ENCODE measurements at regions not wholly inside any gene's neighbourhood (a gene's known extent, or its start where the extent isn't known, plus 50 kb on each side); places are given as distances from the start of the nearest gene placed in this dataset.

- no peak for DNase-seq (ENCODE audit: low read depth)
- TF ChIP-seq CTCF (IDR thresholded peaks at IDR 0.05; ENCODE audit: insufficient read depth, low read depth, low read length, missing control alignments), result no peak
- no peak overlapping the region for H3K4me3 ChIP-seq (ENCODE audit: low read length)
Measured at GRCh38 chr17:14559264-14560119, 258.6 kb downstream of the HS3ST3B1 start.

- H3K4me3 ChIP-seq (ENCODE audit: low read length), result no peak overlapping the region
- DNase-seq (ENCODE audit: low read depth), result no peak
- TF ChIP-seq CTCF (IDR thresholded peaks at IDR 0.05; ENCODE audit: insufficient read depth, low read depth, low read length, missing control alignments), result no peak
Measured at GRCh38 chr17:14557480-14557879, 256.6 kb downstream of the HS3ST3B1 start.

GRCh38 chr17:14553847-14554246 lies 253.0 kb downstream of the HS3ST3B1 start:
- no peak overlapping the region for H3K4me3 ChIP-seq (ENCODE audit: low read length)
- DNase-seq (ENCODE audit: low read depth), result no peak
- TF ChIP-seq CTCF (IDR thresholded peaks at IDR 0.05; ENCODE audit: insufficient read depth, low read depth, low read length, missing control alignments), result peak; percentile 5

- TF ChIP-seq CTCF (IDR thresholded peaks at IDR 0.05; ENCODE audit: insufficient read depth, low read depth, low read length, missing control alignments), result no peak
- no peak for DNase-seq (ENCODE audit: low read depth)
- no peak overlapping the region for H3K4me3 ChIP-seq (ENCODE audit: low read length)
Measured at GRCh38 chr17:14552306-14552705, 251.4 kb downstream of the HS3ST3B1 start.

DNA sequence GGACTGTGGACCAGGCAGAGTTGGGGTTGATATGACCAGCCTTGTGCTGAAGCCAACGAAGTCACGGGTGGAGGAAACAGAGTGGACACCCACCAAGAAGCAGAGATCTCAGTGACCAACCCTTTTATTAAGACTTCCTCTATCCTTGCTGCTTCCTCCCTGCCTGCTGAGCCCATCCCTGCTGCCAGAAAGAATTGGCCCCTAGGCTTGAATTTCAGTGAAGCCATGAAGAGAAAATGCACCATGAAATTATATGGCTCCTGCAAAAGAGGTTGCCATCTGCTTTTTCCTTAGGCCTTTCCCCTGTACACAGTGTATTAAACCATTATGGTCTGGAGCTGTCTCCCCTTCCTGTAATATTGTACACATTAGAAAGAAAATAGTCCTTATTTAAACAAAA lies 246.7 kb downstream of the HS3ST3B1 start:
- no peak for TF ChIP-seq CTCF (IDR thresholded peaks at IDR 0.05; ENCODE audit: insufficient read depth, low read depth, low read length, missing control alignments)
- DNase-seq (ENCODE audit: low read depth), result no peak
- H3K4me3 ChIP-seq (ENCODE audit: low read length), result no peak overlapping the region

DNA sequence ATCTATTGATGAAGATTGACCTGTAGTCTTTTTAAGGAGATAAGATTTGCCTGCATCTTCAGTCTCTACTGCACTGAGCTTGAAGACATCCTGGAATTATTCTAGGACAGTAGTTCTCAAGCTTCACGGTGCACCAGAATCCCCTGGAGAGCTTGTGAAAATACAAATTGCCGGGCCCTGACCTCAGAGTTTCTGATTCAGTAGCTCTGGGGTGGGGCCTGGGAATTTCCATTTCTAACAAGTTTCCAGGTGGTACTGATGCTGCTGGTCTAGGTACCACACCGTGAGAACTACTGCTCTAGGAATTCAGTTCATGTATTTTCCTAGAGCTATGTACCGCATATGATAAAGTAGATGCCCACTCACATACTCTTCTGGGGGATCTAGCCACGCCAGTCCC lies 246.1 kb downstream of the HS3ST3B1 start:
- no peak for TF ChIP-seq CTCF (IDR thresholded peaks at IDR 0.05; ENCODE audit: insufficient read depth, low read depth, low read length, missing control alignments)
- H3K4me3 ChIP-seq (ENCODE audit: low read length), result no peak overlapping the region
- no peak for DNase-seq (ENCODE audit: low read depth)
